GM06990 (cell line): ENCODE measurements at regions not wholly inside any gene's neighbourhood (a gene's known extent, or its start where the extent isn't known, plus 50 kb on each side); places are given as distances from the start of the nearest gene placed in this dataset.

Source experiments
- DNase-seq: peaks from one replicate; pipeline ENCODE4 v3.0.0-alpha.2; 2011; ENCODE audit not compliant: insufficient read length; ENCODE audit errors: extremely low read depth
- H3K27me3 ChIP-seq: replicated peaks from 2 replicates; pipeline ENCODE4 v1.6.0; 2011; ENCODE audit warnings: low read length; ENCODE audit not compliant: control insufficient read depth, insufficient read depth
- H3K36me3 ChIP-seq: 2 replicates; pipeline ENCODE4 v1.5.1; 2011; ENCODE audit warnings: low read length; ENCODE audit not compliant: control insufficient read depth, insufficient read depth
- H3K4me3 ChIP-seq: replicated peaks from 2 replicates; pipeline ENCODE4 v1.5.1; 2011; ENCODE audit warnings: low read depth, mild to moderate bottlenecking, control low read depth, low read length
- CTCF ChIP-seq: IDR thresholded peaks from 2 replicates; pipeline ENCODE4 v1.5.1; 2011; ENCODE audit warnings: low read length, control low read depth, mild to moderate bottlenecking, inconsistent platforms; ENCODE audit not compliant: insufficient read depth, poor library complexity, severe bottlenecking

- no peak for DNase-seq
- H3K27me3 ChIP-seq = no peaks in the 10 kb centered on the region
- H3K36me3 ChIP-seq = no peaks in the 10 kb centered on the region; the same call in 1 of the 2 replicates
- H3K4me3 ChIP-seq = no peak overlapping the region
- no peak for TF ChIP-seq CTCF
These were observed 191.4 kb downstream of the HIPK3 start for GRCh38 chr11:33448461-33449130.

- no peak for DNase-seq
- Histone ChIP-seq H3K4me3 (no peak overlapping the region), H3K27me3 (no peaks in the 10 kb centered on the region), H3K36me3 (no peaks in the 10 kb centered on the region; the same call in 1 of the 2 replicates)
- TF ChIP-seq CTCF = no peak
These were observed 188.6 kb downstream of the HIPK3 start for GRCh38 chr11:33445761-33446161.

GRCh38 chr11:33444835-33445594 is 187.8 kb downstream of the HIPK3 start:
- no peaks in the 10 kb centered on the region for H3K36me3 ChIP-seq
- H3K4me3 ChIP-seq = no peak overlapping the region
- TF ChIP-seq CTCF = no peak
- no peak for DNase-seq
- H3K27me3 ChIP-seq = no peaks in the 10 kb centered on the region

GRCh38 chr11:33443684-33444083 is 186.5 kb downstream of the HIPK3 start:
- Histone ChIP-seq H3K4me3 (no peak overlapping the region), H3K27me3 (no peaks in the 10 kb centered on the region), H3K36me3 (no peaks in the 10 kb centered on the region)
- TF ChIP-seq CTCF = no peak
- no peak for DNase-seq

- Histone ChIP-seq H3K36me3 (no peaks in the 10 kb centered on the region), H3K4me3 (no peak overlapping the region), H3K27me3 (no peaks in the 10 kb centered on the region)
- no peak for TF ChIP-seq CTCF
- no peak for DNase-seq
These were observed 181.1 kb downstream of the HIPK3 start for GRCh38 chr11:33438301-33438700.
